GM12873 (cell line): ENCODE measurements at regions not wholly inside any gene's neighbourhood (a gene's known extent, or its start where the extent isn't known, plus 50 kb on each side); places are given as distances from the start of the nearest gene placed in this dataset.

Experiments used
- CTCF ChIP-seq: IDR thresholded peaks from 2 replicates; pipeline ENCODE4 v1.5.1; 2012; ENCODE audit warnings: low read depth, mild to moderate bottlenecking, moderate library complexity, low read length, control low read depth; ENCODE audit not compliant: insufficient read depth; ENCODE audit errors: missing control alignments

- TF ChIP-seq CTCF = no peak
These were observed 141.9 kb downstream of the GATB start for GRCh38 chr4:151618858-151619257.

GRCh38 chr4:151620066-151620465 lies 140.7 kb downstream of the GATB start:
- TF ChIP-seq CTCF = no peak
